Lower lobe of right lung (tissue), 2 donors: ENCODE measurements at regions not wholly inside any gene's neighbourhood (a gene's known extent, or its start where the extent isn't known, plus 50 kb on each side); places are given as distances from the start of the nearest gene placed in this dataset.

Source experiments
- ATAC-seq, 2 donors: fragments of 200-7000 bp; cut with Tn5 transposase; one replicate each; pipeline ENCODE4 v1.9.1; 2020 to 2022; ENCODE audit warnings: mild to moderate bottlenecking in 2 of 2, moderate library complexity in 2 of 2
- DNase-seq: peaks from one replicate; pipeline ENCODE4 v3.0.0-alpha.2; 2020
- H3K27ac ChIP-seq: fragments of 200-600 bp; one replicate; pipeline ENCODE4 v1.8.0; 2022
- H3K27me3 ChIP-seq: fragments of 200-600 bp; one replicate; pipeline ENCODE4 v1.8.0; 2022; ENCODE audit warnings: low read depth
- H3K36me3 ChIP-seq: fragments of 200-600 bp; one replicate; pipeline ENCODE4 v1.8.0; 2022; ENCODE audit warnings: mild to moderate bottlenecking
- H3K4me1 ChIP-seq: fragments of 200-600 bp; one replicate; pipeline ENCODE4 v1.8.0; 2022
- H3K4me3 ChIP-seq: fragments of 200-600 bp; one replicate; pipeline ENCODE4 v1.8.0; 2022; ENCODE audit warnings: mild to moderate bottlenecking
- H3K9me3 ChIP-seq: fragments of 200-600 bp; one replicate; pipeline ENCODE4 v1.8.0; 2022
- CTCF ChIP-seq: fragments of 200-600 bp; IDR thresholded peaks from one replicate; pipeline ENCODE4 v1.8.0; 2022; ENCODE audit warnings: antibody characterized with exemption, mild to moderate bottlenecking
- intact Hi-C: fragments of 100-400 bp; cut with DNase I; formaldehyde crosslinking; loops from one replicate; pipeline ENCODE4 v1.11.0; 2022
- donor health status: DM: no; HTN: yes; CAD: no; lungs with severe emphysema.

DNA sequence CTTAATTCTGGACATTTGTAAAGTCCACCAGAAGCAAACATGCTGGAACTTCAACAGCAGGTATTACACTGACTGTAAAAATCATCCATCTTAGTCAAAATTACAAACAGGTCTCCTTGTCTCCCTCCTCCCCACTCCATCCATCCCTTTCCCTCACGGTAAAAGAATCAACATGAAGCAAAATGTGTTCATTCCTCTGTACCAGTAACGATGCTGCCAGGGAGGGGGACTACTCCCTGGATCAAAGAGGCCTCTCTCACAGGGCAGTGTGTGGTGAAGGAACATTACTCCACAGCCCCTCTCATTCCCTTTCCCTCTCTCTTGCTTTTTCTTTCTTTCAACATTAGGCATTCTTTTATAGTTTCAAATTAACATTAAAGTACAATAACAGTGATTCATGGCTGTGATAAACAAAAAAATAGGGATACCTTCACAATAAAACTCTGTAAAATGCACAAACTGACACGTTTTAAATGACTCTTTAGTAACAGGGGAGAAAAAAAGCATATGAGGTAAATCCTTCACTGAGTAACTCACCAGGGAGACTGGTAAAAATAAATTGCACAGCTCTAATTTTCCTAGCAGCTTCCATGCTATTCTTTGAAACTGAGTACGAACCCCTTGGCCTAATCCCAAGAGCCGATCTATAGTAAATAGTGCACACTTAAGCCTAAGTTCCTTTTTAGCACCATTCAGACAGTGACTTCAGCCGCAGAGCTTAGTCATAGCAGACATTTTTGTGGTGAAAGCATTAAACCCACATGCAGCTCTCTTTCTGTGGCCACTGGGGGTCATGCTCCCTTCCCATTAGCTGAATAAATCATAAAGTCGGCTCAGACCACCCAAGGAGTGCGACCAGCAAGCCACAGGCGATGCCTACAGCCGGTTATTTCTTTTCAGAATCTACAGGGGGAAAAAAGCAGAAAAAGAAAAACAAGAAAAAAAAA is 215.6 kb upstream of the GYPA start:
- intact Hi-C loops, result no loop called here
- no peak for TF ChIP-seq CTCF
- Histone ChIP-seq H3K36me3 (no peaks in the 10 kb centered on the region), H3K4me3 (no peak overlapping the region), H3K9me3 (no peaks in the 10 kb centered on the region), H3K27ac (no peak overlapping the region), H3K4me1 (peaks cover 7% of the 10 kb centered on the region), H3K27me3 (no peaks in the 10 kb centered on the region)
- DNase-seq, result no peak
- ATAC-seq, result peak; percentile 57 to 63

- no peak for TF ChIP-seq CTCF
- Histone ChIP-seq H3K27ac (no peak overlapping the region), H3K36me3 (no peaks in the 10 kb centered on the region), H3K4me3 (no peak overlapping the region), H3K27me3 (no peaks in the 10 kb centered on the region), H3K9me3 (no peaks in the 10 kb centered on the region), H3K4me1 (peaks cover 7% of the 10 kb centered on the region)
- intact Hi-C loops, result no loop called here
- DNase-seq (no peak), ATAC-seq (no peak)
Observed at GRCh38 chr4:144356941-144357381, 216.4 kb upstream of the GYPA start.

GRCh38 chr4:144357975-144358374 is 217.5 kb upstream of the GYPA start:
- DNase-seq (no peak), ATAC-seq (no peak)
- Histone ChIP-seq H3K27ac (no peak overlapping the region), H3K4me1 (peaks cover 7% of the 10 kb centered on the region), H3K36me3 (no peaks in the 10 kb centered on the region), H3K9me3 (no peaks in the 10 kb centered on the region), H3K4me3 (no peak overlapping the region), H3K27me3 (no peaks in the 10 kb centered on the region)
- intact Hi-C loops, result no loop called here
- TF ChIP-seq CTCF, result no peak

DNA sequence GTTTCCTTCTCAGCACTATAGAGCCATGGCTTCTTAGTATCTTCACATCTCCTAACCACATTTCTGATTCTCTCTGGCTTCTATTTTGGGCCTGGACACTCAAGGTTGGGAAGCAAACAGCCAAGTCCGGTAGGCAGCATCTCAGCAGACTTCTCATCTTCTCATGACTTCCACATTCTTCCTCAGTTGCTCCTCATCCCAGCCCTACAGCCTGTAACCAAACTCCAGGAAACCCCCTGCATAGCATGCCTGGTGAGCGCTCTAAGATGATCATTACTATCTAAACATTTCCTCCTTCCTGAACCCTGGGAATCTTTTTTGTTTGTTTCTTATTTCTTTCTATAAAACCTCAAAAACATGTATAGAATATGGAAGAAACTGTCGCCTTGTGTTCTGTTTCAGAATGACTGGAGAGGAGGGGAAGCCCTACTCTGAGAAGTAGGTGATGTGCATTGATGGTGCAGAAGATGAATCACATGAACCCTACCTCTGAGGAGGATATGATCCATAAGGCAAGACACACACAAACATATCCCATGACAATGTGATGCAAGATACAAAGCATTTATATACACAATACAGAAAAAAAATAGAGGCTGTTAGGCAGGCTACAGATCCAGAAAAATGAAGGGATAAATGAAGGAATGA is 219.8 kb upstream of the GYPA start:
- no peak for TF ChIP-seq CTCF
- no peak for ATAC-seq
- no peak overlapping the region for H3K4me3 ChIP-seq
- no peaks in the 10 kb centered on the region for H3K27me3 ChIP-seq
- H3K36me3 ChIP-seq, result no peaks in the 10 kb centered on the region
- no peaks in the 10 kb centered on the region for H3K9me3 ChIP-seq
- intact Hi-C loops, result no loop called here
- H3K4me1 ChIP-seq, result peaks cover 7% of the 10 kb centered on the region
- H3K27ac ChIP-seq, result no peak overlapping the region
- DNase-seq, result no peak

DNA sequence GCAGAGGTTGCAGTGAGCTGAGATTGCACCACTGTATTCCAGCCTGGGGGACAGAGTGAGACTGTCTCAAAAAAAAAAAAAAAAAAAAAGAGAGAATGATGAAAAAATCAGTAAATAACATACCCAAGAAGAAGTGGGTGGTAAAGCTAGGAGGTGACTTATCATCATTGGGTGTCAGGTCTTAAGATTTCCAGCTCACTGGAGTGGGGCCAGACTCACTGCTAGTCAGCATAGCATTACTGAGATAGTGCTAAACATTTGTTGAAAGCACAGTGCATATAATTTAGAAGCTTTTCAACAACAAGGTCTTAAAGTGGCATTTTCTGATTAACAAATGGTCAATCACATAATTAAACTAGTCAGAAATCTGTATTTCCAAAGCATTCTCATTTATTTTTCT is 221.8 kb upstream of the GYPA start:
- H3K27ac ChIP-seq, result no peak overlapping the region
- no peaks in the 10 kb centered on the region for H3K9me3 ChIP-seq
- H3K4me1 ChIP-seq, result no peaks in the 10 kb centered on the region
- DNase-seq (no peak), ATAC-seq (no peak)
- H3K27me3 ChIP-seq, result no peaks in the 10 kb centered on the region
- TF ChIP-seq CTCF, result no peak
- no peak overlapping the region for H3K4me3 ChIP-seq
- no peaks in the 10 kb centered on the region for H3K36me3 ChIP-seq
- intact Hi-C loops, result no loop called here
